Colonic mucosa (tissue), 4 donors: ENCODE measurements at regions not wholly inside any gene's neighbourhood (a gene's known extent, or its start where the extent isn't known, plus 50 kb on each side); places are given as distances from the start of the nearest gene placed in this dataset.

Source experiments
- DNase-seq: peaks from one replicate; pipeline ENCODE4 v3.0.0-alpha.2; 2020
- H3K27ac ChIP-seq: fragments of 200-600 bp; one replicate; pipeline ENCODE4 v1.8.0; 2021
- H3K27me3 ChIP-seq: fragments of 200-600 bp; one replicate; pipeline ENCODE4 v1.8.0; 2021
- H3K36me3 ChIP-seq: fragments of 200-600 bp; one replicate; pipeline ENCODE4 v1.8.0; 2021
- H3K4me1 ChIP-seq: fragments of 200-600 bp; one replicate; pipeline ENCODE4 v1.8.0; 2021; ENCODE audit warnings: mild to moderate bottlenecking
- H3K4me3 ChIP-seq: fragments of 200-600 bp; one replicate; pipeline ENCODE4 v1.8.0; 2021
- H3K9ac ChIP-seq, 2 donors: one replicate each; pipeline ENCODE4 v1.7.0; 2013; ENCODE audit warnings: control low read depth in 2 of 2, low read depth in 2 of 2, low read length in 2 of 2
- H3K9me3 ChIP-seq: fragments of 200-600 bp; one replicate; pipeline ENCODE4 v1.8.0; 2021
- intact Hi-C: fragments of 100-400 bp; cut with DNase I; formaldehyde crosslinking; loops from one replicate; pipeline ENCODE4 v1.14.1; 2022
- TF ChIP-seq, protein P1 (sequence below): fragments of 200-600 bp; IDR thresholded peaks from one replicate; pipeline ENCODE4 v1.8.0; 2022; ENCODE audit warnings: antibody characterized with exemption, mild to moderate bottlenecking
- donor health status: healthy.
- donor health status: DM: no; HTN: no; CAD: no.
- donor health status: DM: no; HTN: no; CAD: no.

DNA sequence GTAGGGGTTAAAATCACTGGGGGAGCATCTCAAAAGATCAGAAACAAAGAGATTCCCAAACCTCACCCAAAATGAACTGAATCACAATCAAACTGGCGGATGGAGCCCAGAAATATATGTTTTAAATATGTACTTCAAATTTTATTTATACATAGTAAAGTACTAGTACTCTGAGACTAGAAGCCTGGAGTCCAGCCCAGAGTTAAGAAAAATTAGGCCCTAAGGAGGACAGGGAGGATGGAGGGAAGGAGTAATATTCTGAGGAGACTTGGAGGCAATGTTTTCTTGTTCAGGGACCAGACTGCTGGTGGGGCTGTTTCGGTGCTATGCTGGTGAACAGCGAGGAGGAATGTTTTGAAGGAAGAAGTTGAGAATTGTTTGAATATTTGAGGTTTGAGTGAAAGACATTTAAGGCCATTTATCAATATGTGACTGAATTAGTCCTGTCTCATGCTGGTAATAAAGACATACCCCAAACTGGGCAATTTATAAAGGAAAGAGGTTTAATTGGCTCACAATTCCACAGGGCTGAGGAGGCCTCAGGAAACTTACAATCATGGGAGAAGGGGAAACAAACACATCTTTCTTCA, 552.4 kb upstream of the DAB2 start:
- H3K27ac ChIP-seq = no peak overlapping the region
- H3K27me3 ChIP-seq = no peaks in the 10 kb centered on the region
- no peak for DNase-seq

DNA sequence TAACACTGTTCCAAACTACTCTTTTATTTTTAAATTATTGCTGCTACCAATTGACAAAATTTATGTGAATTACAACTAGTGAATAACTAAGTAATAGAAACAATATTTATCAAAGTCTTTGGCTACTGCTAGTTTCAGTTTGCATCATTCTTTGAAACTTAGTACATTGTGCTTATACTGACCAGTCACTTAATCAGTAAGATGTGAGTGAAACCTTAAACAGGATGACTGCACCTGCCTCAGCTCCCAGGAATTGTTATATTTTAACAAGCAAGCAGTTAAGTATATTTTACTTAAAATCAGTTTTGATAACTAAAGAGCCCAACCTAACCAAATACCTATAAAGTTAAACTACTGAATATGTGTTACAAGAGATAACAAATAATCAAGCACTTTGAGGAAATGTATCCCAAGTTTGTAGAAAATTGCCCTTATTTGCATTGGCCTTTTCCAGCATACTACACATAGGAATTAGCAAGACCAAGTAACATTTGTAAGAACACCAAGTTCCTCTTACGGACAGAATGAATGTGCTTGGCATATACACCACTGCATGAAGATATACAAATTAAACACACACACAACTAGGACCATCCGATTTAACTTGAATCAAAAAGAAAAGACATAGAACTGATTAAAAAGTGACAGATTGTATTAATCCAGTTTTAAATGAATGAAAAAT, 545.5 kb upstream of the DAB2 start:
- Histone ChIP-seq H3K4me3 (no peak overlapping the region), H3K9ac (no peak overlapping the region), H3K36me3 (no peaks in the 10 kb centered on the region), H3K27ac (no peak overlapping the region), H3K27me3 (no peaks in the 10 kb centered on the region), H3K4me1 (no peaks in the 10 kb centered on the region), H3K9me3 (no peaks in the 10 kb centered on the region)
- intact Hi-C loops = no loop called here
- no peak for DNase-seq
- TF ChIP-seq, protein P1, sequence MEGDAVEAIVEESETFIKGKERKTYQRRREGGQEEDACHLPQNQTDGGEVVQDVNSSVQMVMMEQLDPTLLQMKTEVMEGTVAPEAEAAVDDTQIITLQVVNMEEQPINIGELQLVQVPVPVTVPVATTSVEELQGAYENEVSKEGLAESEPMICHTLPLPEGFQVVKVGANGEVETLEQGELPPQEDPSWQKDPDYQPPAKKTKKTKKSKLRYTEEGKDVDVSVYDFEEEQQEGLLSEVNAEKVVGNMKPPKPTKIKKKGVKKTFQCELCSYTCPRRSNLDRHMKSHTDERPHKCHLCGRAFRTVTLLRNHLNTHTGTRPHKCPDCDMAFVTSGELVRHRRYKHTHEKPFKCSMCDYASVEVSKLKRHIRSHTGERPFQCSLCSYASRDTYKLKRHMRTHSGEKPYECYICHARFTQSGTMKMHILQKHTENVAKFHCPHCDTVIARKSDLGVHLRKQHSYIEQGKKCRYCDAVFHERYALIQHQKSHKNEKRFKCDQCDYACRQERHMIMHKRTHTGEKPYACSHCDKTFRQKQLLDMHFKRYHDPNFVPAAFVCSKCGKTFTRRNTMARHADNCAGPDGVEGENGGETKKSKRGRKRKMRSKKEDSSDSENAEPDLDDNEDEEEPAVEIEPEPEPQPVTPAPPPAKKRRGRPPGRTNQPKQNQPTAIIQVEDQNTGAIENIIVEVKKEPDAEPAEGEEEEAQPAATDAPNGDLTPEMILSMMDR = no peak

More for the DNA sequence above, 552.4 kb upstream of the DAB2 start:
- intact Hi-C loops = no loop called here
- Histone ChIP-seq H3K4me3 (no peak overlapping the region), H3K9me3 (no peaks in the 10 kb centered on the region), H3K36me3 (no peaks in the 10 kb centered on the region), H3K4me1 (no peaks in the 10 kb centered on the region), H3K9ac (no peak overlapping the region)
- TF ChIP-seq, protein P1 = no peak

DNA sequence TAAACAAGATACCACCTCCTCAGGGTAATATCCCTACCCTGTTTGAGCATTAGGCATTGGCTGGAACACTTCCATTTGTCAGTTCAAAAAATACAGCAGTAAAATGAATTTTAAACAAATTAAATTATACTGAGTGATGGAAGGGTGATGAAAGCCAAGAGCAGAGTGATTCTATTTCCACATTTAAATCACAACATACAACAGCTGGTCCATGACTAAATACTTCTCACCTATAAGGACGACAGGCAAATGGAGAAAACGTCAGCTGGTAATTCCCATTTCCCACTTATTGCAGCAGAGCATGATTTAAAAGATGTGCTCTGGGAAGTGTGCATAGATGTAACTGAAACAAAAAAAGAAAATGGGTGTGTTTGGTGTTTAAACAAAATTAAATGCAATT, 543.6 kb upstream of the DAB2 start:
- no peak for DNase-seq
- no peaks in the 10 kb centered on the region for H3K4me1 ChIP-seq
- intact Hi-C loops = no loop called here
- no peak overlapping the region for H3K27ac ChIP-seq
- H3K9me3 ChIP-seq = no peaks in the 10 kb centered on the region
- H3K36me3 ChIP-seq = no peaks in the 10 kb centered on the region
- TF ChIP-seq, protein P1 = no peak
- H3K4me3 ChIP-seq = no peak overlapping the region
- H3K9ac ChIP-seq = no peak overlapping the region
- H3K27me3 ChIP-seq = no peaks in the 10 kb centered on the region

DNA sequence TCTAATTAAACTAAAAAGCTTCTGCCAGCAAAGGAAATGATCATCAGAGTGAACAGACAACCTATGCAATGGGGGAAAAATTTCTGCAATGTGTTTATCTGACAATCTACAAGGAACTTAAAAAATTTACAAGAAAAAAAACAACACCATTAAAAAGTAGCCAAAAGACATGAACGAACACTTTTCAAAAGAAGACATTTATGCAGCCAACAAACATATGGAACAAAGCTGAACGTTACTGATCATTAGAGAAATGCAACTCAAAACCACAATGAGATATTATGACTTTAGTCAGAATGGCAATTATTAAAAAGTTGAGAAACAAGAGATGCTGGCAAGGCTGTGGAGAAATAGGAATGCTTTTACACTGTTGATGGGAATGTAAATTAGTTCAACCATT, 530.4 kb upstream of the DAB2 start:
- H3K27me3 ChIP-seq = no peaks in the 10 kb centered on the region
- no peak overlapping the region for H3K9ac ChIP-seq
- H3K27ac ChIP-seq = no peak overlapping the region
- no peak for DNase-seq
- TF ChIP-seq, protein P1 = no peak
- no peaks in the 10 kb centered on the region for H3K9me3 ChIP-seq
- H3K4me1 ChIP-seq = no peaks in the 10 kb centered on the region
- no peaks in the 10 kb centered on the region for H3K36me3 ChIP-seq
- intact Hi-C loops = no loop called here
- no peak overlapping the region for H3K4me3 ChIP-seq

DNA sequence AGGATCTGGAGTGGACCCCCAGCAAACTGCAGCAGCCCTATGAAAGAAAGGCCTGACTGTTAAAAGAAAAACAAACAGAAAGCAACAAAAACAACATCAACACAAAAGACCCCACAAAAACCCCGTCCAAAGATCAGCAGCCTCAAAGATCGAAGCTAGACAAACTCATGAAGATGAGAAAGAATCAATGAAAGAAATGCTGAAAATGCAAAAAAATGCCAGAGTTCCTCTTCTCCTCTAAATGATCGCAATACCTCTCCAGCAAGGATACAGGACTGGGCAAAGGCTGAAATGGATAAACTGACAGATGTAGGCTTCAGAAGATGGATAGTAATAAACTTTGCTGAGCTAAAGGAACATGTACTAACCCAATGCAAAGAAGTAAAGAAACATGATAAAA, 526.3 kb upstream of the DAB2 start:
- DNase-seq = no peak
- TF ChIP-seq, protein P1 = no peak

More for the DNA sequence above, 526.3 kb upstream of the DAB2 start:
- H3K9me3 ChIP-seq = no peaks in the 10 kb centered on the region
- H3K27me3 ChIP-seq = no peaks in the 10 kb centered on the region
- intact Hi-C loops = loop anchor here (5.0 kb wide), 1 partner anchor 786 kb away; no protein-coding TSS in a partner anchor
- H3K9ac ChIP-seq = no peak overlapping the region
- H3K36me3 ChIP-seq = no peaks in the 10 kb centered on the region
- H3K4me1 ChIP-seq = no peaks in the 10 kb centered on the region
- no peak overlapping the region for H3K4me3 ChIP-seq
- no peak overlapping the region for H3K27ac ChIP-seq
